ENCODE measurements at regions not wholly inside any gene's neighbourhood (a gene's known extent, or its start where the extent isn't known, plus 50 kb on each side); places are given as distances from the start of the nearest gene placed in this dataset.

GRCh38 chr5:116813906-116814305 lies 239.3 kb upstream of the SEMA6A start:
- Mint-ChIP-seq H3K4me1 (ENCODE audit: low read depth, unreplicated experiment) (peaks cover 9% of the 10 kb centered on the region), H3K4me3 (ENCODE audit: low read depth, unreplicated experiment) (no peak overlapping the region), H3K9me3 (ENCODE audit: low read depth, unreplicated experiment) (no peaks in the 10 kb centered on the region), H3K27me3 (ENCODE audit: unreplicated experiment) (no peaks in the 10 kb centered on the region), H3K27ac (ENCODE audit: unreplicated experiment) (no peak overlapping the region), H3K36me3 (ENCODE audit: insufficient read depth, unreplicated experiment) (no peaks in the 10 kb centered on the region)
- intact Hi-C loops (cut with micrococcal nuclease; ENCODE audit: unreplicated experiment), result no loop called here
- CTCF ChIA-PET, result no interaction called here
- TF ChIP-seq, protein P1, sequence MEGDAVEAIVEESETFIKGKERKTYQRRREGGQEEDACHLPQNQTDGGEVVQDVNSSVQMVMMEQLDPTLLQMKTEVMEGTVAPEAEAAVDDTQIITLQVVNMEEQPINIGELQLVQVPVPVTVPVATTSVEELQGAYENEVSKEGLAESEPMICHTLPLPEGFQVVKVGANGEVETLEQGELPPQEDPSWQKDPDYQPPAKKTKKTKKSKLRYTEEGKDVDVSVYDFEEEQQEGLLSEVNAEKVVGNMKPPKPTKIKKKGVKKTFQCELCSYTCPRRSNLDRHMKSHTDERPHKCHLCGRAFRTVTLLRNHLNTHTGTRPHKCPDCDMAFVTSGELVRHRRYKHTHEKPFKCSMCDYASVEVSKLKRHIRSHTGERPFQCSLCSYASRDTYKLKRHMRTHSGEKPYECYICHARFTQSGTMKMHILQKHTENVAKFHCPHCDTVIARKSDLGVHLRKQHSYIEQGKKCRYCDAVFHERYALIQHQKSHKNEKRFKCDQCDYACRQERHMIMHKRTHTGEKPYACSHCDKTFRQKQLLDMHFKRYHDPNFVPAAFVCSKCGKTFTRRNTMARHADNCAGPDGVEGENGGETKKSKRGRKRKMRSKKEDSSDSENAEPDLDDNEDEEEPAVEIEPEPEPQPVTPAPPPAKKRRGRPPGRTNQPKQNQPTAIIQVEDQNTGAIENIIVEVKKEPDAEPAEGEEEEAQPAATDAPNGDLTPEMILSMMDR (IDR thresholded peaks at IDR 0.05; ENCODE audit: unreplicated experiment), result no peak
- DNase-seq, result no peak
- BruUV-seq (replicated peaks), result no TSS peak

DNA sequence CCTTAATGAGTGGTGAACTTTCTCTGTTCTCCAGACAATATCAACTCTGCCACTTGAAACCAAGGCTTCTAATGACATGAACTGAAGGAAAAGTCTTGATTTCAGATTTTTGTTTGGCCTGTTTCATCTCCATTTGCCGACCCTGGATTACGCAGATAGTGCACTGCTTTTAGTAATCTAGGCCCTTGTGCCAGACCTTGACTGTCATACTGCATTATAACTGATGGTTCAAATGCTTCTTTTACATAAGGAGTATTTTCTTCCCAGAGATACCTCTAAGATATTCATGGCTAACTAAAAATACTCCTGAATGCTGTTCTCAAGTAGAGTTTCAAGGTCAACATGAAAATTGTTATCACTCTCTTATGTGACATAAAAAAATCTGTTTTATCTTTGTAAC lies 238.7 kb upstream of the SEMA6A start:
- no peak overlapping the region for H3K4me3 Mint-ChIP-seq (ENCODE audit: low read depth, unreplicated experiment)
- H3K36me3 Mint-ChIP-seq (ENCODE audit: insufficient read depth, unreplicated experiment), result no peaks in the 10 kb centered on the region
- CTCF ChIA-PET, result no interaction called here
- peaks cover 9% of the 10 kb centered on the region for H3K4me1 Mint-ChIP-seq (ENCODE audit: low read depth, unreplicated experiment)
- no peaks in the 10 kb centered on the region for H3K9me3 Mint-ChIP-seq (ENCODE audit: low read depth, unreplicated experiment)
- no TSS peak for BruUV-seq (replicated peaks)
- intact Hi-C loops (cut with micrococcal nuclease; ENCODE audit: unreplicated experiment), result no loop called here
- H3K27me3 Mint-ChIP-seq (ENCODE audit: unreplicated experiment), result no peaks in the 10 kb centered on the region
- DNase-seq, result no peak
- H3K27ac Mint-ChIP-seq (ENCODE audit: unreplicated experiment), result no peak overlapping the region
- TF ChIP-seq, protein P1 (IDR thresholded peaks at IDR 0.05; ENCODE audit: unreplicated experiment), result no peak

GRCh38 chr5:116810951-116811350 lies 236.3 kb upstream of the SEMA6A start:
- no TSS peak for BruUV-seq (replicated peaks)

GRCh38 chr5:116806836-116807235 lies 232.2 kb upstream of the SEMA6A start:
- Mint-ChIP-seq H3K27ac (ENCODE audit: unreplicated experiment) (no peak overlapping the region), H3K9me3 (ENCODE audit: low read depth, unreplicated experiment) (no peaks in the 10 kb centered on the region), H3K4me1 (ENCODE audit: low read depth, unreplicated experiment) (no peaks in the 10 kb centered on the region), H3K27me3 (ENCODE audit: unreplicated experiment) (no peaks in the 10 kb centered on the region), H3K36me3 (ENCODE audit: insufficient read depth, unreplicated experiment) (no peaks in the 10 kb centered on the region), H3K4me3 (ENCODE audit: low read depth, unreplicated experiment) (no peak overlapping the region)
- intact Hi-C loops (cut with micrococcal nuclease; ENCODE audit: unreplicated experiment), result no loop called here
- no TSS peak for BruUV-seq (replicated peaks)
- TF ChIP-seq, protein P1 (IDR thresholded peaks at IDR 0.05; ENCODE audit: unreplicated experiment), result no peak
- CTCF ChIA-PET, result no interaction called here
- DNase-seq, result no peak

More at GRCh38 chr5:116810951-116811350, 236.3 kb upstream of the SEMA6A start:
- no peaks in the 10 kb centered on the region for H3K27me3 Mint-ChIP-seq (ENCODE audit: unreplicated experiment)
- peaks cover 9% of the 10 kb centered on the region for H3K4me1 Mint-ChIP-seq (ENCODE audit: low read depth, unreplicated experiment)
- H3K36me3 Mint-ChIP-seq (ENCODE audit: insufficient read depth, unreplicated experiment), result no peaks in the 10 kb centered on the region
- no peak for DNase-seq
- intact Hi-C loops (cut with micrococcal nuclease; ENCODE audit: unreplicated experiment), result no loop called here
- no peaks in the 10 kb centered on the region for H3K9me3 Mint-ChIP-seq (ENCODE audit: low read depth, unreplicated experiment)
- CTCF ChIA-PET, result no interaction called here
- H3K4me3 Mint-ChIP-seq (ENCODE audit: low read depth, unreplicated experiment), result no peak overlapping the region
- TF ChIP-seq, protein P1 (IDR thresholded peaks at IDR 0.05; ENCODE audit: unreplicated experiment), result no peak
- no peak overlapping the region for H3K27ac Mint-ChIP-seq (ENCODE audit: unreplicated experiment)

GRCh38 chr5:116799401-116799800 lies 224.8 kb upstream of the SEMA6A start:
- Mint-ChIP-seq H3K4me3 (ENCODE audit: low read depth, unreplicated experiment) (no peak overlapping the region), H3K27me3 (ENCODE audit: unreplicated experiment) (no peaks in the 10 kb centered on the region), H3K9me3 (ENCODE audit: low read depth, unreplicated experiment) (no peaks in the 10 kb centered on the region), H3K4me1 (ENCODE audit: low read depth, unreplicated experiment) (peaks cover 8% of the 10 kb centered on the region), H3K27ac (ENCODE audit: unreplicated experiment) (no peak overlapping the region), H3K36me3 (ENCODE audit: insufficient read depth, unreplicated experiment) (no peaks in the 10 kb centered on the region)
- intact Hi-C loops (cut with micrococcal nuclease; ENCODE audit: unreplicated experiment), result no loop called here
- CTCF ChIA-PET, result no interaction called here
- TF ChIP-seq, protein P1 (IDR thresholded peaks at IDR 0.05; ENCODE audit: unreplicated experiment), result no peak
- no peak for DNase-seq
- no TSS peak for BruUV-seq (replicated peaks)
